WI38 (cell line): ENCODE measurements at regions not wholly inside any gene's neighbourhood (a gene's known extent, or its start where the extent isn't known, plus 50 kb on each side); places are given as distances from the start of the nearest gene placed in this dataset.

Experiments
- H3K4me3 ChIP-seq: 2 replicates; pipeline ENCODE4 v1.5.1; 2011; ENCODE audit warnings: low read depth, mild to moderate bottlenecking, control low read depth, low read length
- TF ChIP-seq, protein P1 (sequence below): IDR thresholded peaks from 2 replicates; pipeline ENCODE4 v1.5.1; 2012; ENCODE audit warnings: low read depth, mild to moderate bottlenecking, control low read depth, low read length

GRCh38 chr5:109917154-109917546 is 227.4 kb downstream of the MAN2A1 start:
- H3K4me3 ChIP-seq: no peak overlapping the region
- TF ChIP-seq, protein P1, sequence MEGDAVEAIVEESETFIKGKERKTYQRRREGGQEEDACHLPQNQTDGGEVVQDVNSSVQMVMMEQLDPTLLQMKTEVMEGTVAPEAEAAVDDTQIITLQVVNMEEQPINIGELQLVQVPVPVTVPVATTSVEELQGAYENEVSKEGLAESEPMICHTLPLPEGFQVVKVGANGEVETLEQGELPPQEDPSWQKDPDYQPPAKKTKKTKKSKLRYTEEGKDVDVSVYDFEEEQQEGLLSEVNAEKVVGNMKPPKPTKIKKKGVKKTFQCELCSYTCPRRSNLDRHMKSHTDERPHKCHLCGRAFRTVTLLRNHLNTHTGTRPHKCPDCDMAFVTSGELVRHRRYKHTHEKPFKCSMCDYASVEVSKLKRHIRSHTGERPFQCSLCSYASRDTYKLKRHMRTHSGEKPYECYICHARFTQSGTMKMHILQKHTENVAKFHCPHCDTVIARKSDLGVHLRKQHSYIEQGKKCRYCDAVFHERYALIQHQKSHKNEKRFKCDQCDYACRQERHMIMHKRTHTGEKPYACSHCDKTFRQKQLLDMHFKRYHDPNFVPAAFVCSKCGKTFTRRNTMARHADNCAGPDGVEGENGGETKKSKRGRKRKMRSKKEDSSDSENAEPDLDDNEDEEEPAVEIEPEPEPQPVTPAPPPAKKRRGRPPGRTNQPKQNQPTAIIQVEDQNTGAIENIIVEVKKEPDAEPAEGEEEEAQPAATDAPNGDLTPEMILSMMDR: no peak

GRCh38 chr5:109917966-109918365 is 228.2 kb downstream of the MAN2A1 start:
- TF ChIP-seq, protein P1: no peak
- H3K4me3 ChIP-seq: no peak overlapping the region

- TF ChIP-seq, protein P1: no peak
- H3K4me3 ChIP-seq: no peak overlapping the region
Measured at GRCh38 chr5:109920736-109921135, 231.0 kb downstream of the MAN2A1 start.

DNA sequence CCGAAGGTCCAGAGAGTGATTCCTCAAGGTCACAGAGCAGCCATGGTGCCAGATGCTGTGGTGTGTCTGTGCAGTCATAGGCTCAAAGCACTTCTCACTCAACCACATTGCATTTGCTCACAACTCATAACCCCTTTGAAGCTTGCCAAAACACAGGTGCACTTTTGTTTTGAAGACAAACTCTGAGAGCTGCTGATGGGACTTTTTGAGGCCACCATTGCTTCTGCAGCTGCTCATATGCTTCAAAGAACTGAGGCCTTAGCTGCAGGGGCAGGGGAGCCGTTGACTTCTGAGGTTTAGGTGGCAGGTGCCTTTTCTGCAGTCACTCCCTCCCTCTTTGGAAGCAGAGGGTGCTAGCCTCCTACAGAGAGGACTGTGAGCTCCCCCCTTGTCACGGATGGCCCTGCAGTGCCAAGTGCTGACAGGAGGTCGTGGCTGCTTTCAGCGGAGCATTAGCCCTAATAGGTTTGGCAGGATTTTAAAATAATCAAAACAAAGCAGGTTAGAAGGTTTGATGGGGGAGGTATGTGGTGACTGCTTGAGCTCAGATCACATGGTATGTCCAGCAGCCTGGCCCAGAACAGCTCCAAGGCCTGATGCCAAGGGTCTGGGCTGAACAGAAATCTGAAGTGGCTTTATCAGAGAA is 232.1 kb downstream of the MAN2A1 start:
- H3K4me3 ChIP-seq: no peak overlapping the region
- TF ChIP-seq, protein P1: no peak

DNA sequence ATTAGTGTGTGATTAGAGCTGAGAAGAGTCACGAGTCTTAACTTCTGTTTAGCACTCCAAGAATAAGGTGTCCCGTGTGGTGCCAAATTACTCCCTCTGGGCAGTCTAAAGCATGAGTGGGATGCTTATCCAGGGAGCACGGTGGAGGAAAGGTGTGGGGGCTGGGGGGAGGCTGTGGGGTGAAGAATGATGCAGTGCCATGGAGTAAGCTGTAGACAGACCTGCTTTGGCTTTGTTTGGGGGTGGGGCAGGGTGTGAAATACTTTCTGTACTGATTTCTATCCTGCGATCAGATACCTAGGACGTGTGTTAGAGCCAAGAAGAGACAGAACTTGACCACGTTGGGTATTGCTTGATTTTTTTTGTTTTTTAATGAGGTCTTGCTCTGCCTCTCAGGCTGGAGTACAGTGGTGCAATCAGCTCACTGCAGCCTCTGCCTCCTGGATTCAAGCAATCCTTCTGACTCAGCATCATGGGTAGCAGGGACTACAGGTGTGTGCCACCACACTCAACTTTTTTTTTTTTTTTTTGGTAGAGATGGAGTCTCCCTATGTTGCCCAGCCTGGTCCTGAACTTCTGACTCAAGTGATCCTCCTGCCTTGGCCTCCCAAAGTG is 232.8 kb downstream of the MAN2A1 start:
- H3K4me3 ChIP-seq: no peak overlapping the region

DNA sequence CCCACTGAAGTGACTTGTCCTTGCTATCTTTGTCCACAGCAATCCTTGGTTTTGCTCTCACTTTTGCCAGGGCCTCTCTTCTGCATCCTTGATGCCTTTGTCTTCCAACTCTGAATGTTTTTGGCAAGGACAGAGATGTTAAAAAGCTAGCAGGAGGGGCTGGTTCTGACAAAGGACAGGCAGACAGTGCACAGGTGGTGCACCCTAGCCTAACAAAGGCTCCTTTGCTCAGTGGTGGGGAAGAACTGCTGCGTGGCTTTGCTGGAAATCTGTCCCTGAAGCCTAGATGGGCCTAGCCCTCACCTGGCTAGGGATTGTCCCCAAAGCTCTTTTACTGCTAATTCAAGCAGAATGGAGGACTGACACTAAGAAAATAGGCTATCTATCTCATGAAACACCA is 233.5 kb downstream of the MAN2A1 start:
- TF ChIP-seq, protein P1: no peak
- no peak overlapping the region for H3K4me3 ChIP-seq

More for the DNA sequence above, 232.8 kb downstream of the MAN2A1 start:
- TF ChIP-seq, protein P1: no peak
